Kidney (tissue), 13 donors: ENCODE measurements at regions not wholly inside any gene's neighbourhood (a gene's known extent, or its start where the extent isn't known, plus 50 kb on each side); places are given as distances from the start of the nearest gene placed in this dataset.

Experiments
- DNase-seq, 5 donors: peaks; one replicate each; pipeline ENCODE4 v3.0.0-alpha.2; 2013 to 2020
- FAIRE-seq: peaks from 2 replicates; lab custom pipeline; 2012; peaks lifted over from hg19 to GRCh38; lab: Jason Lieb, UNC
- H3K27ac ChIP-seq, 2 donors: one replicate each; pipeline ENCODE4 v1.7.0; 2013; ENCODE audit warnings: low read depth in 2 of 2, low read length in 2 of 2, inconsistent platforms in 1 of 2
- H3K27me3 ChIP-seq: one replicate; pipeline ENCODE4 v1.7.1; 2013; ENCODE audit warnings: low read length, inconsistent platforms; ENCODE audit not compliant: control insufficient read depth, insufficient read depth
- H3K36me3 ChIP-seq, 3 donors: one replicate each; pipeline versions ENCODE4 v1.7.0 to v1.7.1; 2013; ENCODE audit warnings: low read length in 3 of 3, control low read depth in 1 of 3, inconsistent platforms in 1 of 3; ENCODE audit not compliant: insufficient read depth in 3 of 3, control insufficient read depth in 2 of 3
- H3K4me1 ChIP-seq, 3 donors: one replicate each; pipeline versions ENCODE4 v1.7.0 to v1.7.1; 2013; ENCODE audit warnings: low read length in 3 of 3, inconsistent platforms in 1 of 3, low read depth in 1 of 3; ENCODE audit not compliant: control insufficient read depth in 2 of 3, insufficient read depth in 2 of 3
- H3K4me3 ChIP-seq, 3 donors: one replicate each; pipeline versions ENCODE4 v1.7.0 to v1.8.1; 2013; ENCODE audit warnings: low read length in 3 of 3, control low read depth in 1 of 3, inconsistent platforms in 1 of 3
- H3K9ac ChIP-seq, 3 donors: one replicate each; pipeline versions ENCODE4 v1.7.0 to v1.7.1; 2013; ENCODE audit warnings: low read length in 3 of 3, control low read depth in 1 of 3, inconsistent platforms in 1 of 3
- H3K9me3 ChIP-seq, 3 donors: one replicate each; pipeline versions ENCODE4 v1.7.0 to v1.7.1; 2013; ENCODE audit warnings: low read length in 3 of 3, control low read depth in 1 of 3, inconsistent platforms in 1 of 3; ENCODE audit not compliant: control insufficient read depth in 2 of 3, insufficient read depth in 1 of 3
- intact Hi-C: fragments of 100-400 bp; cut with DNase I; formaldehyde crosslinking; loops from one replicate; pipeline ENCODE4 v1.11.1; 2022
- TF ChIP-seq, protein P1 (sequence below): IDR thresholded peaks from 3 replicates; pipeline ENCODE4 v1.5.1; 2012; ENCODE audit warnings: mild to moderate bottlenecking, moderate library complexity, borderline replicate concordance; ENCODE audit not compliant: insufficient read depth; ENCODE audit errors: extremely low read depth
- donor health status: control.
- donor health status: control.
- donor health status: control.
- donor health status: control.
- donor health status: control.
- donor health status: DM: yes; HTN: yes; CAD: no.
- donor health status: Normal renal cell carcinoma (clear cell type).

DNA sequence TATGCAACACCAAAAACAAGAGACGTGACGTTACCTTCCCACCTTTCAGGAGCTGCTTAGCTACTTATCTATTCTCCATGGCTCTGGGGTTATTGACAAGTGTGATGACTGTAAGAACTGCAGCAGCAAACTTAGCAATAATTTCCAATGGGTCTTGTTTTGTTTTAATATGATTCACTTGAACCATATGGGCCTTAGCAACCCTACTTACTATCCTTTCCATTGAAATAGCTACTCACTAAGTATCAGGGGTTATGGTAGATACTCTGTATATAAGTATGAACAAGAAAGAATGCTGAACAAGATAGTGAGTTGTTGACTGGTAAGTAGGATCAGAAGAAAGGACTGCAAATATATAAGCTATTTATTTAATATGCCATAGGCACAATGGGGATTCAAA is 69.3 kb upstream of the BBX start:
- H3K9ac ChIP-seq: no peak overlapping the region
- H3K4me1 ChIP-seq: no peaks in the 10 kb centered on the region
- TF ChIP-seq, protein P1, sequence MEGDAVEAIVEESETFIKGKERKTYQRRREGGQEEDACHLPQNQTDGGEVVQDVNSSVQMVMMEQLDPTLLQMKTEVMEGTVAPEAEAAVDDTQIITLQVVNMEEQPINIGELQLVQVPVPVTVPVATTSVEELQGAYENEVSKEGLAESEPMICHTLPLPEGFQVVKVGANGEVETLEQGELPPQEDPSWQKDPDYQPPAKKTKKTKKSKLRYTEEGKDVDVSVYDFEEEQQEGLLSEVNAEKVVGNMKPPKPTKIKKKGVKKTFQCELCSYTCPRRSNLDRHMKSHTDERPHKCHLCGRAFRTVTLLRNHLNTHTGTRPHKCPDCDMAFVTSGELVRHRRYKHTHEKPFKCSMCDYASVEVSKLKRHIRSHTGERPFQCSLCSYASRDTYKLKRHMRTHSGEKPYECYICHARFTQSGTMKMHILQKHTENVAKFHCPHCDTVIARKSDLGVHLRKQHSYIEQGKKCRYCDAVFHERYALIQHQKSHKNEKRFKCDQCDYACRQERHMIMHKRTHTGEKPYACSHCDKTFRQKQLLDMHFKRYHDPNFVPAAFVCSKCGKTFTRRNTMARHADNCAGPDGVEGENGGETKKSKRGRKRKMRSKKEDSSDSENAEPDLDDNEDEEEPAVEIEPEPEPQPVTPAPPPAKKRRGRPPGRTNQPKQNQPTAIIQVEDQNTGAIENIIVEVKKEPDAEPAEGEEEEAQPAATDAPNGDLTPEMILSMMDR: no peak
- no peaks in the 10 kb centered on the region for H3K27me3 ChIP-seq
- no peaks in the 10 kb centered on the region for H3K9me3 ChIP-seq
- H3K27ac ChIP-seq: no peak overlapping the region
- DNase-seq (no peak), FAIRE-seq (no peak)
- H3K4me3 ChIP-seq: no peak overlapping the region
- H3K36me3 ChIP-seq: no peaks in the 10 kb centered on the region
- intact Hi-C loops: no loop called here

DNA sequence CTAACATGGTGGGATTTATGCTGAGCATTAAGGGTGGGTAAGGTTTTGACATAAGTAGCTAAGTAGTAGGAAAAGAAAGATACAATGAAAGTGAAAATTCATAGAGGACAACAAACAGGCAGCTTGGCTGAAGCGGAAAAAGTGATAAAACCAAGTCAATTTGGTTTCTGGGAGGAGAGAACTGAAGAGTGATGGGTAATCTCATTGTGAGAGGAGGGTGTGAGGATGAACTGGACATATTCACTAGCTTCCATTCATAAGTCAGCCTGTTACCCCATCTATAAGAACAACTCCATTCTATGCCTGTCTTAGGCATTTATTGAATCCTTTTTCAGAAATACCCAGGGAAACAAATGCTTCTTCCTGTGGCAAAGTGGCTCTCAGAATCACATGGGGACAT is 67.1 kb upstream of the BBX start:
- H3K4me1 ChIP-seq: no peaks in the 10 kb centered on the region
- H3K36me3 ChIP-seq: no peaks in the 10 kb centered on the region
- FAIRE-seq: no peak
- no peak for DNase-seq
- H3K4me3 ChIP-seq: no peak overlapping the region
- no peaks in the 10 kb centered on the region for H3K27me3 ChIP-seq
- no peaks in the 10 kb centered on the region for H3K9me3 ChIP-seq
- no peak overlapping the region for H3K9ac ChIP-seq
- H3K27ac ChIP-seq: no peak overlapping the region
- intact Hi-C loops: no loop called here
- TF ChIP-seq, protein P1: no peak

DNA sequence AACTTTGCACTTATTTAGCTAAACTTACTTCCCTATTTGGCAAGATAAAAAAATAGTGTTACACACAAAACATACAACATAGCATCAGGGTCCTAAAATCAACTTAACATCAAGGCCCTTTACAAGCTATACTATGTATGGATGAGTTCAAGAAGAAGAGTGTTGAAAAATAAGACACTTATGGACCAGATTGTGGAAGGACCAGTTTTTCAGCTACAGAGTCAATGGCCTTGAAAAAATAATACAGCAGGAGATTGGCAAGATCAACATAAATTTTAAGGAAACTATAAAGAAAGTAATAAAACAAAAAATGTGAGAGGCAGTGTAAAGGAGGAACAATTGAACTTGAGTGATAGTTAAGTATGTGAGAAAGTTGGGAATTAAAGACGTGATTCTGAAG is 66.3 kb upstream of the BBX start:
- DNase-seq (no peak), FAIRE-seq (no peak)
- Histone ChIP-seq H3K27ac (no peak overlapping the region), H3K27me3 (no peaks in the 10 kb centered on the region), H3K9ac (no peak overlapping the region), H3K36me3 (no peaks in the 10 kb centered on the region), H3K9me3 (no peaks in the 10 kb centered on the region), H3K4me1 (no peaks in the 10 kb centered on the region), H3K4me3 (no peak overlapping the region)
- intact Hi-C loops: no loop called here
- TF ChIP-seq, protein P1: no peak

DNA sequence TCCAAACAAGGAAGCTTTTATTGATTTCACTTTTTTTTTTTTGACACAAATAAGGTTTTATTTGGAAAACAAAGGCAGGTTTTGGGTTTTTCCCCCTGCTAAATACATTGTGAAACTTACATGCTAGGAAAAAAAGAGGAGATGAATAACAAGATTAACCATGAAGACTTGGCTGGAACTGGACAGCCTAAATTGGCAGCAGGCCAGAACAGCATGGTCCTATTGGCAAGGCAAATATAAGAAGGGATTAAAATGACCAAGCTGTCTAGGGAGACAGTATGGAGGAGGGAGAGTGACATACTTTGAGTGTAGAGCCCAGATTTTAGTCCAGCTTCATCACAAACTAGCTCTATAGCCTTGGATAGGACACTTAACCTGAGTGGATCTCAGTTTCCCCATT is 63.9 kb upstream of the BBX start:
- TF ChIP-seq, protein P1: no peak
- no peaks in the 10 kb centered on the region for H3K27me3 ChIP-seq
- H3K9me3 ChIP-seq: no peaks in the 10 kb centered on the region
- FAIRE-seq (no peak), DNase-seq (no peak)
- no peaks in the 10 kb centered on the region for H3K4me1 ChIP-seq
- no peaks in the 10 kb centered on the region for H3K36me3 ChIP-seq
- H3K27ac ChIP-seq: no peak overlapping the region
- no peak overlapping the region for H3K9ac ChIP-seq
- no peak overlapping the region for H3K4me3 ChIP-seq
- intact Hi-C loops: no loop called here
